GM19452 (cell line): ENCODE measurements at regions not wholly inside any gene's neighbourhood (a gene's known extent, or its start where the extent isn't known, plus 50 kb on each side); places are given as distances from the start of the nearest gene placed in this dataset.
"Not testable (repeated sequence)": the region's sequence is repeated elsewhere in the genome, so short reads cannot be mapped to it uniquely, and the experiment has no call there.

Source experiments
- ATAC-seq: cut with Tn5 transposase; IDR thresholded peaks from one replicate; pipeline ENCODE4 v1.9.1; 2021; ENCODE audit not compliant: unreplicated experiment

DNA sequence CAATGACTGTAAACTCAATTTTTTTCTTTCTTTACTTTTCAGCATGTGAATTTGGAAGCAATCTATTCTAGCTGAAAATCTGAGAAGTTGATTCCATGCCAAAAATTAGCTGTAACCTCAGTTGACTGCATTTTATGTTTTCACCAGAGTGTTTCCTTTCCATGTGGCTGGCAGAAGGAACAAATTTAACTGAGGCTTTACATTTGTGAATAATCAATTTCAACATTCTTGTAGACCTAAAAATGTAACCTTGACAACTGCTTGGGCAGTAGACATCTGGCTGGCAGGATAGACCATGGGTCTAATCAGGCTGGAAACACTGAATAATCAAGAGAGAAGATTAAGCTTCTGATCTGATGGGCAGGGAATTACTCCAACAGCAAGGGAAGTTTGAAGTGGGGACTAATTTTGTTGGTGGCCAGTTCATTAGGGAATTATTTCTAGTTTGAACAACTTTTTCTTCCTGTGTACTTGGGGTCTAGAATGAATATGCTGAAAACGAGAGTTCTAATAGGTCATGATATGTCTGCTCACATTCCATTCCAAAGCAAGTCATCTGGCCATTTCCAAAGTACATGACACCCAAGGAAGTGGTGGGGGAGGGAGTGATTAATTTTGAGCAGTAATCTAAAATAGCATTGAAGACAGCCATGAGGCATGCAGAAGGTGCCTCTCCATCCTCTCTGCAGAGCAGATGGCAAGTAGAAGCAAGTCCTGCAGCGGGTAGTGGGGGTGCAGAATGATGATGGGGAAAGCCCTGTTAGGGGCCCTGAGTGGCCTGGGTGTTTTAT is 68.2 kb downstream of the ATP23 start:
- ATAC-seq: no peak

GRCh38 chr12:58011676-58012075 is 70.3 kb downstream of the ATP23 start:
- ATAC-seq: no peak

DNA sequence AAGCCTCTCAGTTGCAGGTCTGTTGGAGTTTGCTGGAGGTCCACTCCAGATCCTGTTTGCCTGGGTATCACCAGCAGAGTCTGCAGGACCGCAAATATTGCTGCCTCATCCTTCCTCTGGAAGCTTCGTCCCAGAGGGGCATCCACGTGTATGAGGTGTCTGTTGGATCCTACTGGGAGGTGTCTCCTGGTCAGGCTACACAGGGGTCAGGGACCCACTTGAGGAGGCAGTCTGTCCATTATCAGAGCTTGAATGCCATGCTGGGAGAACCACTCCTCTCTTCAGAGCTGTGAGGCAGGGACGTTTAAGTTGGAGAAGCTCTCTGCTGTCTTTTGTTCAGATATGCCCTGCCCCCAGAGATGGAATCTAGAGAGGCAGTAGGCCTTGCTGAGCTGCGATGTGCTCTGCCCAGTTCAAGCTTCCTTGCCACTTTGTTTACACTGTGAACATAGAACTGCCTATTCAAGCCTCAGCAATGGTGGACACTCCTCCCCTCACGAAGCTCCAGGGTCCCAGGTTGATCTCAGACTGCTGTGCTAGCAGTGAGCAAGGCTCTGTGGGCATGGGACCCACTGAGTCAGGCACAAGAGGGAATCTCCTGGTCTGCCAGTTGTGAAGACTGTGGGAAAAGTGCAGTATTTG is 81.1 kb downstream of the ATP23 start:
- not testable (repeated sequence) for ATAC-seq

- ATAC-seq: no peak
Observed at GRCh38 chr12:58025431-58025830, 84.1 kb downstream of the ATP23 start.

GRCh38 chr12:58026426-58026825 is 85.1 kb downstream of the ATP23 start:
- no peak for ATAC-seq

- ATAC-seq: no peak
Observed at GRCh38 chr12:58026897-58027891, 85.8 kb downstream of the ATP23 start.

DNA sequence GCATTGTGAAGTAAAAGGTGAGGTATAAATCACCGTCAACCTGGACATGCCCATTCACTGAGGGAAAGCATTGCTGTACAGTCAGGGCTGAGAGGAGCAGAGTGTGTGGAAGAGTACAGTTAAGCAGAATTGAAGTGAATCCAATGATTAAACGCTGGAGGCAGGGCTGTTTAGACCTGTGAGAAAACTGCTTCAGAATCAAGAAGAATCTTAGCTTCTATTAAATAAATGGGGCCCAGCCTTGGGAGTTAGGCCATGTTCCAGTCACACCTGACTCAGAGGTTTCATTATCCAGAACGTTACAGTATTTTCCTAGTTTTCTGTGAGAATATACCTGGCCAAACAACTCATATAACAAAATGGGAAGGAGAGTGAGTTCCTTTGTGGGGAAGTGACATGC is 86.9 kb downstream of the ATP23 start:
- no peak for ATAC-seq

- ATAC-seq: no peak
Observed at GRCh38 chr12:58029260-58029659, 87.9 kb downstream of the ATP23 start.

GRCh38 chr12:58030566-58031279 is 89.4 kb downstream of the ATP23 start:
- no peak for ATAC-seq

- no peak for ATAC-seq
Observed at GRCh38 chr12:58032156-58032555, 90.8 kb downstream of the ATP23 start.

- ATAC-seq: no peak
Observed at GRCh38 chr12:58033831-58034230, 92.5 kb downstream of the ATP23 start.

DNA sequence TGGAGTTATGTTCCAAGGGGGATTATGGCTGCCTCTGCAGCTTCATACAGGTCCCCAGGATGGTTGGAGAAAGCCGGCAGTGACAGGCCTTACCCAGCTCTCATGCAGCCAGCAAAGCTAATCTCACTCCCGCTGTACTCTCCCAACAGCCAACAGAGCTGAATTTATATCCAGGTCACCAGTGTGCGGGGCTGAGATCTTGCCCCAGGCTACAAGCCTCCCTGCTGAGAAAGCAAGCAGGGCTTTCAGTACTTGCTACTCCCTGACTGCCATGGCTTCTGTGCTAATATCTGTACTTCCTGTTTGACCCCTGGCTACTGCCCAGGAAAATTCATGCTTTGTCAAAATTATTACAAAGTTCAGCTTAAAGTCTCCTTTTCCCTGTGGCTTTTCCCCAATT is 92.9 kb downstream of the ATP23 start:
- ATAC-seq: no peak

- ATAC-seq: no peak
Observed at GRCh38 chr12:58034712-58035111, 93.3 kb downstream of the ATP23 start.

DNA sequence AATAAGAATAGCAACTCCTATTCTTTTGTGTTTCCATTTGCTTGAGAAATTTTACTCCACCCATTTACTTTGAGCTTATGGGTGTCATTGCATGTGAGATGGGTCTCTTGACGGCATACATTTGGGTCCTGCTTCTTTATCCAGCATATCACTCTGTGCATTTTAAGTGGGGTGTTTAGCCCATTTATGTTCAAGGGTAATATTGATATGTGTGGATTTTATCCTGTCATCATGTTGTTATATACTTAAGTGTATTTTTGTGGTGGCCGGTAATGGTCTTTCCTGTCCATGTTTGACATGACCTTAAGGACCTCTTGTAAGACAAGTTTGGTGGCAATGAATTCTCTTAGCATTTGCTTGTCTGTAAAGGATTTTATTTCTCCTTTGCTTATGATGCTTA is 100.1 kb downstream of the ATP23 start:
- no peak for ATAC-seq

DNA sequence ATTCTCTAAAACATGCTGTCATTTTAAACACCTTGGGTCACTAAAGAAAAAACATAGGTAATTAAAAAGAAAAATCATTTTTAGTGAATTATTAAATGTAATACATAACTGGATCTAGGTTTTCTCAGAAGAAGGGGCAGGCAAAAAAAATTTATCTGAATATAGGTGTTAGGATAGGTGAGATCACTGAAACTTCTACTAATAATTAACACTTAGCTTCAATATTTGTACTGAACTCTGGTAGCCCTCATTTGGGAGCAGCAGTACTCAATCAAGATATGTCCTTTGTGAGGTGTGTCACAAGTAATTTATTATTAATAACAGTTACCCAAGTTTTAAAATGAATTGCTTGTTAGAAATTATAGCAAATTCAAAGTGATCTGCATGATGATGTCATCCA is 103.6 kb downstream of the ATP23 start:
- ATAC-seq: no peak

- ATAC-seq: no peak
Observed at GRCh38 chr12:58046271-58046670, 104.9 kb downstream of the ATP23 start.

DNA sequence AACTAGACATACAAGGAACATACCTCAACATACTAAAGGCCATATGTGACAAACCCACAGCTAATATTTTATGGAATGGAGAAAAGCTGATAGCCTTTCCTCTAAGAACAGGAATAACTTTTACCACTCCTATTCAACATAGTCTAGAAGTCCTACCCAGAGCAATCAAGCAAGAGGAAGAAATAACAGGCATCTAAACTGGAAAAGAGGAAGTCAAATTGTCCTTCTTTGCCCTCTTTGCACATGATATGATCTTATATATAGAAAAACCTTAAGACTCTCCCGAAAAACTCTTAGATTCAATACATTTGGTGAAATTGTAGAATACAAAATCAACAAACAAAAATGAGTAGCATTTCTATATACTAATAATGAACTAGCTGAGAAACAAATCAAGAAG is 110.0 kb downstream of the ATP23 start:
- ATAC-seq: no peak

- ATAC-seq: no peak
Observed at GRCh38 chr12:58064666-58065065, 123.3 kb downstream of the ATP23 start.

DNA sequence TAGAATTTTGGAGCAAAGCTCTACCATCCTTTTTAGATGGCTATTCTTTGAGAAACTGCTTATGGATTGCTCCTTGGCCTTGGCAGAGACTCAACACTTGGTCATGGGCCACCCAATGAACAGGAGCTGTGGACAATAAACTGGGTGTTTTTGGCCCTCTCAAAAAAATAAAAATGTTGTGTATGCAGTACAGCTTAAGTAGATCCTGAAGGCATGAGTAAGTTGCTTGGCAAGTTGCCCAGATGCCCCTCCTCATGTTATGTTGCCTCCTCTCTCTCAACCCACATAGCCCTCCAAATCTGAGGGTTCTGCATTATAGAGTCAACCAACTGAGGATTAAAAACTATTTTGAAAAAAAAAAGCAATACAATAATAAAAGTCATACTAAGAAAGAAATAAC is 124.9 kb downstream of the ATP23 start:
- ATAC-seq: no peak

DNA sequence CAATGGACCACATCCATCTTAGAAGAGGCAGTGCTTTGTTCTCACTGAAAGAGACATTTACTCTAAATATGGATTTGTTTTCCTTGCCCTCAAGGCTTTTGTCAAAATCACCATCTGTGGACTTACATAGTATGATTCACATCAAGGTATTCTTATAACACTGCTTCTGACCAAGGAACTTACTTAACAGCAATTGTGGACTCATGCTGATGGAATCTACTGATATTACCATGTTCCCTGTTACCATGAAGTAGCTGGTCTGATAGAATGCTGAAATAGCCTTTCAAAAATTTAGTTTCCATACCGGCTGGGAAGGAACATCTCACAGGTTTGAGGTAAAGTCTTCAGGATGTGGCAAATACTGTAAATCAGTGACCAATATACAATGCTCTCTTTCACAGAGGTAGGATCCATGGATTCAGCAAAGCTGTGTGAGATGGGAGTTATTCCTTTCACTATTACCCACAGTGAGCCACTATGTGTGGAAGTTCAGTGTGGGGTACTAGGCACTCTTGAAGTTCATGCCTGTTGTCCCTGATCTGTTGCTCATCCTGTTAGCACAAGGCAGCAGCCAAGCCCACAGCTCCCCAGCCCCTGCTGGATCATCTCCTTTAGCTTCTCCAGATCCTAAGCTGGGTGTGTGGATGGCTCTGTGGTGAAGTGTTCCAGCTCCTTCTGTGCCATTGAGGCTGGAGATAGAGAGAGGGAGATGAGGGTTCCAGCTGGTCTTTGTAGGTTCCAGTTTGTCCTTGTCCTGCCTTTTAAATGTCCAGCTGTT is 126.4 kb downstream of the ATP23 start:
- ATAC-seq: no peak
